ENCODE measurements at regions not wholly inside any gene's neighbourhood (a gene's known extent, or its start where the extent isn't known, plus 50 kb on each side); places are given as distances from the start of the nearest gene placed in this dataset.

DNA sequence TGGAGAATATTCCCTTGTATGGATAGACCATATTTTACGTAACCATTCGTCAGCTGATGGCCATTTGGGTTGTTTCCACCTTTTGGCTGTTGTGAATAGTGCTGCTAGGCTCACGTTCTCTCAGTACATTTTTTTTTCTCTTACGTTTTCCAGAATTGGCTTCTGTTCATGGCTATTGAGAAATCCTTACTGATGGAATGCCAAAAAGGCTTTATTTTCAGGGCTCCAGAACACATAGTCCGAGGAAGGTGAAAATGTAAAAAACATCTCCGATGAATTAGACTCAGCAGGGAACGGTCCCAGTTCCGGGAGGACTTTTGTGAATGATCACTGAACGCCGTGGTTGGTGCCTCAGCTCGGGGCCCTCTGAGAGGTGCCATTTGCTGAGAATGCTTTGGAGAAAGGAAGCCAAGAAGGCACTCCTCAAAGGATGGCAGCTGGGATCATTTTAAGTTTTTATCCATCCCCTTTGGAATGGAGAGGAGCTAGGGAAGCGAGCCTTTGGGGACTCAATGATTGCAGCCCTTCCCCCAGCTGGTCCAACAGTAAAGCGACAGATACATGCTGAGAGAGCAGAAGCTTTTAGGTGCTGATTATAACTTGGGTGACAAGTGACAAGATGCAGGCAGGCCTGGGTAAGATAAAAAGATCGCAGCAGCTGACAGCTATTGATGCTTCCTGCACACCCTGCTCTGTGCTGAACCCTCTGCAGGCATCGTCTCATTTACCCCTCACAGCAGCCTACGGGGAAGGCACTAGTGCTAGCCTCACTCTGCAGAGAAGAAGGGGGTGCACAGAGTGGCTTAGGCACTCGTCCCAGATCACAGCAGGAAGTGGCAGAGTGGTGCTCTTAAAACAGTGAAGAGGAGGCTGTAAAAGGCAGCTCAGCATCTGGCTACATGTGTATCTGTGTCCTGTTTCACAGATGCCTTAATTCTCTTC is 133.4 kb upstream of the KCNG1 start:
- DNase-seq, result peak; percentile 30 to 63 (median 49)
- no peak for TF ChIP-seq POLR2A (IDR thresholded peaks at IDR 0.05)
- TF ChIP-seq, protein P1, sequence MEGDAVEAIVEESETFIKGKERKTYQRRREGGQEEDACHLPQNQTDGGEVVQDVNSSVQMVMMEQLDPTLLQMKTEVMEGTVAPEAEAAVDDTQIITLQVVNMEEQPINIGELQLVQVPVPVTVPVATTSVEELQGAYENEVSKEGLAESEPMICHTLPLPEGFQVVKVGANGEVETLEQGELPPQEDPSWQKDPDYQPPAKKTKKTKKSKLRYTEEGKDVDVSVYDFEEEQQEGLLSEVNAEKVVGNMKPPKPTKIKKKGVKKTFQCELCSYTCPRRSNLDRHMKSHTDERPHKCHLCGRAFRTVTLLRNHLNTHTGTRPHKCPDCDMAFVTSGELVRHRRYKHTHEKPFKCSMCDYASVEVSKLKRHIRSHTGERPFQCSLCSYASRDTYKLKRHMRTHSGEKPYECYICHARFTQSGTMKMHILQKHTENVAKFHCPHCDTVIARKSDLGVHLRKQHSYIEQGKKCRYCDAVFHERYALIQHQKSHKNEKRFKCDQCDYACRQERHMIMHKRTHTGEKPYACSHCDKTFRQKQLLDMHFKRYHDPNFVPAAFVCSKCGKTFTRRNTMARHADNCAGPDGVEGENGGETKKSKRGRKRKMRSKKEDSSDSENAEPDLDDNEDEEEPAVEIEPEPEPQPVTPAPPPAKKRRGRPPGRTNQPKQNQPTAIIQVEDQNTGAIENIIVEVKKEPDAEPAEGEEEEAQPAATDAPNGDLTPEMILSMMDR (IDR thresholded peaks at IDR 0.05), result peak in 1 of 3 donors; percentile 25
- TF ChIP-seq EP300 (IDR thresholded peaks at IDR 0.05), result no peak
- Histone ChIP-seq H3K9me3 (no peaks in the 10 kb centered on the region), H3K4me3 (no peak overlapping the region), H3K27me3 (no peaks in the 10 kb centered on the region), H3K36me3 (no peaks in the 10 kb centered on the region), H3K4me1 (ENCODE audit: insufficient read depth) (peaks cover 1% of the 10 kb centered on the region), H3K27ac (peak overlapping the region in 1 of 2 donors; percentile 43)
- intact Hi-C loops (cut with DNase I), result no loop called here
- WGBS, 3 donors, result 8 to 10% (median 8%) methylated on average over 17 of the region's 17 CpGs

DNA sequence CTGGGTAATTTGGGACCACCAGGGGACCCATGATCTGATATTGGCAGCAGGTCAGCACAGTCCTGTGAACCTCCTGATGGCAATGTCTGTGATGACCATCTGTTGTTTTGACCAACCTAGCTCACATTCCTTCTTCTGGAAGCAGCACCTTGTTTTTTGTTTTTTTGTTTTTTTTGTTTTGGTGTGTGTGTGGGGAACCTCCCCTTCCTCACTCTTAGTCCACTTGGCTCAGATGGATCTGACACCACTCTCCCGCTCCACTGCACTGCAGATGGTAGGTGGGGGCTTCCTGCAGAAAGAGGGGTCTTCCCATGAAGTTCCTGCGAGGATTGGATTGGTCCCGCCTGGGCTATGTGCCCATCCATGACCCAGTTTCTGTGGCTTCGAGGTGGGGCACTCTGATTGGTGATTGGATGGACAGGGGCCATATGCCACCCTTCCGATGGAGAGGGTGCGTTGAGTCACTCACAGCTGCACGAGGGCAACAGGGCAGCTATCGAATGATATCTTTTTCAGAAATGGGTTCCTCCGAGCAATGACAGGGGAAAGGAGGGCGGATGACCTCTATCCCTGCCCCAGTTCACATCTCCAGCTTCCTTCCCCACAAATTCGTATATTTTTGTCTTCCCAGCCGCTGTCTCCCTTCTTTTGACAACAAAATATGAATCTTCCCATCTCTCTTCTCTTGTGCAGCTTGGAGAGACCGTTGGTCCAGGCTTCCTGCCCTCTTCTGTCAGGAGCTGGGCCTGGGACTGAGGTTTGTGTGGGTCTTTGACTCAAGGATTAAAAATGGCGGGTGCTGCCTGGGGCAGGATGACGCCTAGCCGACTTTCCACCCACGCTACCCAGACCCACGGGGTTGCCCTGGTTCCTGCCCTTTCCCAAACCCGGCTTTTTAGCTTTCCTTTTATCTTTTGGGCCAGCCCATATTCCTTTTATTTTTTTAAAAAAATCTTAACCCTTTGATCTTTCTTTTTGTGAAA is 132.1 kb upstream of the KCNG1 start:
- no peaks in the 10 kb centered on the region for H3K27me3 ChIP-seq
- H3K4me1 ChIP-seq (ENCODE audit: insufficient read depth), result peaks cover 1% of the 10 kb centered on the region
- H3K36me3 ChIP-seq, result no peaks in the 10 kb centered on the region
- no peak overlapping the region for H3K4me3 ChIP-seq
- TF ChIP-seq EP300 (IDR thresholded peaks at IDR 0.05), result no peak
- TF ChIP-seq, protein P1 (IDR thresholded peaks at IDR 0.05), result no peak
- no peak for TF ChIP-seq POLR2A (IDR thresholded peaks at IDR 0.05)
- no peaks in the 10 kb centered on the region for H3K9me3 ChIP-seq
- H3K27ac ChIP-seq, result no peak overlapping the region
- DNase-seq, result no peak
- WGBS, 3 donors, result 81 to 86% (median 84%) methylated on average over 19 of the region's 19 CpGs
- intact Hi-C loops (cut with DNase I), result no loop called here

DNA sequence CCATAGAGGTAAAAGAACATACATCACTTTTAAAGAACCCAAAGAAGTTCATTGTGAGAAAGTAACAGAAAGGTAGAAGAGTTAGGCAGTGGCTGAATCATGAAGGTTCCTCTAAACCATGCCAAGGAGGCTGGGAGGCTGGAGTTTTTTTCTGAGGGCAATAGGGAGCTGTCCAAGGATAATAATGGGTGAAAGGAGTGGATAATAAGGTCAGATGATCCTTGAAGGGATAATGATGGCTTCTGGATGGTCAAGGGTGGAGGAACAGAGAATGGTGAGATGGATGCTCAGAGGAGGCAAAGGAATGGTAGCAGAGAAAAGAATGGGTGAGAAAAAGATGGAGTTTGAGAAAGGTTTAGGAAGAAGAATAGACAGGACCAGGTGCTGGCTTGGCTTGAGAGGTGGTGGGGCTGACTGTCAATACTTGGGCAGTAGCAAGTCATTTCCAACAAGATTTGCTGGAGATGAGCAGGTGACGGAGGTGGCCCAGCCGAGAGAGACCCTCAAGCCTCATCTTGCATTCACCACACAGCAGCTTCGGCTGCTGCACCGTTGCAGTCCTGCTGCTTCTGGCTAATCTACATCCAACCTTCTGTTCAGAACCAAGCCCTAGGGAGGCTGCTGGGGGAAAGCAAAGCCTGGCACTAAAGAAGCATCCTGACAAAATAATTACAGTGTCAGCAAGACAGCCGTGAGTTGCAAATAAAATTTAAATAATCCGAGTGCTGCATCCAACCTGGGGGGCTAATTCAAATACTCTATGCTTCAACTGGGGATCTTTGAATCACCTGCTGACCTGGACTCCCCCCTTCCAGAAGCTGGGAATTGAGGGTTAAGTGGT is 131.2 kb upstream of the KCNG1 start:
- 74 to 84% (median 74%) methylated on average over 6 of the region's 6 CpGs for WGBS, 3 donors
- H3K4me3 ChIP-seq, result no peak overlapping the region

DNA sequence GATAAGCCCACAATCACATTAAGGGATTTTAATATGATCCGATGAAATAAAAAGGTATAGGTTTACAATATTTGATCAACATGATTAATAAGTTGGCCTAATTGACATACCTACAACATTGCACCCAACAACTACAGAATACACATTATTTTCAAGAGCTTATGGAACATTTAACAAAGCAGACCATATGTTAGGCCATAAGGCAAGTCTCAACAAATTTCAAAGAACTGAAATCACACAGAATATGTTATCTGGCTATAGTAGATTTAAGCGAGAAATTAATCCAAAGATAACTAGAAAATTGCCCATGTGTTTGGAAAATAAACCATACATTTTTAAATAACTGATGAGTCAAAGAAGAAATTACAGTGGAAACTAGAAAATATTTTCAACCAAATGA is 126.0 kb upstream of the KCNG1 start:
- TF ChIP-seq POLR2A (IDR thresholded peaks at IDR 0.05) (no peak), EP300 (IDR thresholded peaks at IDR 0.05) (no peak)
- TF ChIP-seq, protein P1 (IDR thresholded peaks at IDR 0.05), result no peak

More for the DNA sequence above, 131.2 kb upstream of the KCNG1 start:
- Histone ChIP-seq H3K4me1 (ENCODE audit: insufficient read depth) (peaks cover 1% of the 10 kb centered on the region), H3K27me3 (no peaks in the 10 kb centered on the region), H3K27ac (no peak overlapping the region), H3K9me3 (no peaks in the 10 kb centered on the region), H3K36me3 (no peaks in the 10 kb centered on the region)
- no peak for DNase-seq
- TF ChIP-seq EP300 (IDR thresholded peaks at IDR 0.05), result no peak
- intact Hi-C loops (cut with DNase I), result no loop called here

More for the DNA sequence above, 126.0 kb upstream of the KCNG1 start:
- DNase-seq, result no peak
- intact Hi-C loops (cut with DNase I), result no loop called here
- Histone ChIP-seq H3K9me3 (no peaks in the 10 kb centered on the region), H3K4me1 (ENCODE audit: insufficient read depth) (no peaks in the 10 kb centered on the region), H3K27me3 (no peaks in the 10 kb centered on the region), H3K36me3 (no peaks in the 10 kb centered on the region), H3K4me3 (no peak overlapping the region), H3K27ac (no peak overlapping the region)
- 82 to 90% (median 84%) methylated on average over 2 of the region's 2 CpGs for WGBS, 3 donors
